GM12865 (cell line): ENCODE measurements at regions not wholly inside any gene's neighbourhood (a gene's known extent, or its start where the extent isn't known, plus 50 kb on each side); places are given as distances from the start of the nearest gene placed in this dataset.
"Not testable (repeated sequence)": the region's sequence is repeated elsewhere in the genome, so short reads cannot be mapped to it uniquely, and the experiment has no call there.

Experiments
- DNase-seq: peaks from one replicate; pipeline ENCODE4 v3.0.0; 2010; ENCODE audit warnings: low read depth
- H3K4me3 ChIP-seq: 2 replicates; pipeline ENCODE4 v1.5.1; 2011; ENCODE audit warnings: mild to moderate bottlenecking, low read depth, low read length, control low read depth
- CTCF ChIP-seq: IDR thresholded peaks from 2 replicates; pipeline ENCODE4 v1.5.1; 2011; ENCODE audit warnings: low read length, control low read depth, low read depth, inconsistent platforms; ENCODE audit not compliant: insufficient read depth; ENCODE audit errors: missing control alignments

DNA sequence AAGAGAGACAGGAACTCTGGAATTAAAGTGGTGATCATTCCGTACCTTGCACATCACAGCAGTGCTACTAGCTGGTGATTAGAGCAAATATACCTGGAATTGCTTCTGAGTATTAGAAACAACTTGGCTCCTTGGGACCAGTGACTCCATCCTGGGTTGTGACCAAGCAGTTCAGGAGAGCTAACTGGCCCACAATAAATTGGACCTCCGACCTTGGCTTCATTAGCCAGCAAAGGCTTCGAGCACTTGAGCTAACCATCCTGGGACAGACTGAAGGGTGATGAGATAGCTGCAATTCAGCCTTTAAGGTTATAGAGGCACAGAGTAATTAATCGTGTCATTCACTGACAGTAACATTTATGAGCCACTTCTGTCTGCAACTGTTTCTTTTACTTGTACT lies 287.8 kb downstream of the INHBA start:
- H3K4me3 ChIP-seq, result no peak overlapping the region
- no peak for DNase-seq
- no peak for TF ChIP-seq CTCF

DNA sequence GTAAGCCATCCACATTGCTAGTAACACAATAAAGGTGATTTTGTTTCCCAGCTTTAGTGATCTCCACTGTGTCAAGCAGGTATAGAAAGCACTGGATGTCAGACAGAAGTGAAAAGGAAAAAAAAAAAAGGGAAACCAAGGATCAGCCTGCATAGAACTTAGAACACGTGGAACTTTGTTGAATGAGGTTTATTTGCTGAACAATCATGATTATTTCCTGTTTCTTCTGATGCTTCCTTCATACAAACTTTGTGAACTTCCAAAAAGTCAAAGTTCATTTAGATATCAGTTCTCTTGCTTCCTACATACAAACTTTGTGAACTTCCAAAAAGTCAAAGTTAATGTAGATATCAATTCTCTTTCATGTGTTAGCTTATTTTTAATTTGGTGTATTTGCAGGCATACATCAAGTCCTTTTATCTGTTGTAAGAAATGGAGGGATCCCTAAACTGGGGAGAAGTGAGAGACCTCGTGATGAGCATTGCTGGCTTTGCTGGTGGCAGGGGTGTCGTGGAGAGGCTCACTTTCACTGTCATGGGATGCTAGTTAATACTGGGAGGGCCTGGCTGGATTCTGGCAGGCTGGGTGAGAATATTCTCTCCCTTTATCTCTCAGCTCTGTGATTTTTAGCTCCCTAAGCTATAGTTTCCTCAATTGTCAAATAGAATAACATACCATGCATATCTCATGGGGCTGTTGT lies 298.4 kb downstream of the INHBA start:
- no peak for DNase-seq
- no peak overlapping the region for H3K4me3 ChIP-seq
- TF ChIP-seq CTCF, result no peak

- H3K4me3 ChIP-seq, result no peak overlapping the region
- no peak for TF ChIP-seq CTCF
- DNase-seq, result no peak
These were observed 299.6 kb downstream of the INHBA start for GRCh38 chr7:41403291-41403690.

- no peak overlapping the region for H3K4me3 ChIP-seq
- no peak for TF ChIP-seq CTCF
- DNase-seq, result no peak
These were observed 301.1 kb downstream of the INHBA start for GRCh38 chr7:41401833-41402232.

DNA sequence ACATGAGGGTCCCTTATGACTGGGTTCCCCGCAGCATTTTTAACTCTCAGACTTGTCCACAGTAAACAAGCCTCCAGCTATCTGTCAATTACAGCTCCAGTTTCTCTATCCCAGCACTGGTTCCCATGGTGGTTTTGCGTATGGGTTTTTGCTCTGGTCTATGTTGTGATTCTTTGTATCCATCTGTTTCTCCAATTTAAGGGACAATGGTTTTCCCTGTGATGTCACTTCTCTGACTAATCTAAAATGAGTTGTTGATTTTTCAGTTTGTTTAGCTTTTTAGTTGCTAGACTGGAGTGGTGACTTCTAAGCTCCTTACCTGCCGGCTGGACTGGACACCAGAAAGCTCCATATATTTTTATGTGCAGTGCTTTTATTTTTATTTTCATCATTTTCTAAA lies 303.7 kb downstream of the INHBA start:
- no peak overlapping the region for H3K4me3 ChIP-seq
- TF ChIP-seq CTCF, result no peak
- DNase-seq, result no peak

GRCh38 chr7:41391818-41392217 lies 311.1 kb downstream of the INHBA start:
- no peak for TF ChIP-seq CTCF
- no peak for DNase-seq
- no peak overlapping the region for H3K4me3 ChIP-seq

DNA sequence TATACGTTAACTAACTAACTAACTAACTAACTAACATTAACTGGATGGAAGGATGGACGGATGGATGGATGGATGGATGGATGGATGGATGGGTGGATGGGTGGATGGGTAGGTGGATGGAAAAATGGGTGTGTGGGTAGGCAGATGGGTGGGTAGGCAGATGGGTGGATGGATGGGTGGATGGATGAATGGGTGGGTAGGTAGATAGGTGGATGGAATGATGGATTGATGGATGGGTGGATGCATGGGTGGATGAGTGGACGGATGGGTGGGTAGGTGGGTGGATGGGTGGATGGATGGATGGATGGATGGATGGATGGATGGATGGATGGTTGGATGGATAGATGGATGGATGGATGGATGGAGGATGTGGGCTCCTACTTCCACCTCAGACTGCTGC lies 314.0 kb downstream of the INHBA start:
- H3K4me3 ChIP-seq, DNase-seq: not testable (repeated sequence)
